Spleen (tissue), 7 donors: ENCODE measurements at regions not wholly inside any gene's neighbourhood (a gene's known extent, or its start where the extent isn't known, plus 50 kb on each side); places are given as distances from the start of the nearest gene placed in this dataset.

Experiments
- POLR2A ChIP-seq, 3 donors: fragments of 450-650 bp; IDR thresholded peaks; one replicate each; pipeline ENCODE4 v1.5.1; 2017; ENCODE audit warnings: antibody characterized with exemption in 3 of 3, mild to moderate bottlenecking in 1 of 3
- TF ChIP-seq, protein P1 (sequence below), 11 experiments: fragments of 200-600 bp in 7 of 11; fragments of 450-650 bp in 4 of 11; sonication (generic) in 4 of 11; IDR thresholded peaks in 8 of 11; conservative IDR thresholded peaks in 3 of 11; 1 replicate in 7 of 11; 2 replicates in 4 of 11; pipeline versions ENCODE4 v1.4.0 to v1.8.0; 2016 to 2021; ENCODE audit warnings: antibody characterized with exemption in 11 of 11, inconsistent platforms in 4 of 11, mild to moderate bottlenecking in 1 of 11
- donor health status: DM: no; HTN: no; CAD: no; lungs with moderate emphysema.
- donor health status: DM: no; HTN: no; CAD: no.
- donor health status: DM: no; HTN: no; CAD: no.

DNA sequence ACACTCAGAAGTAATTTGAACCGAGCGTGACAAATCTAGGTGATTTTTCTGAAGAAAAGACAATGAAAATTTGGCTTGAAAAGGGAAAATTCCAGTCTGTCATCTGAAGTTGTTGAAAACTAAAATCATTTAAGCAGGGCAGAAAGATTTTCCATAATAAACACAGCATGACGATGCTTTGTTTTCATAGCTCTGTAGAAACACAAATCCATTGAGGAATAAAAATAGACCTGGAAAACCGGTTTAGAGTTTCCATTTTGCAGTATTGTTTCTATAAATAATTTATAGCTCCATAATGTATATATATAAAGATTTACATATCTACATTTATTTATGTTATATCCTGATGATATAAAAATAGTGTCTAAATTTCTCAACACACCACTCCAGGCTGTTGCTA is 1918.5 kb upstream of the FLRT2 start:
- TF ChIP-seq, protein P1, sequence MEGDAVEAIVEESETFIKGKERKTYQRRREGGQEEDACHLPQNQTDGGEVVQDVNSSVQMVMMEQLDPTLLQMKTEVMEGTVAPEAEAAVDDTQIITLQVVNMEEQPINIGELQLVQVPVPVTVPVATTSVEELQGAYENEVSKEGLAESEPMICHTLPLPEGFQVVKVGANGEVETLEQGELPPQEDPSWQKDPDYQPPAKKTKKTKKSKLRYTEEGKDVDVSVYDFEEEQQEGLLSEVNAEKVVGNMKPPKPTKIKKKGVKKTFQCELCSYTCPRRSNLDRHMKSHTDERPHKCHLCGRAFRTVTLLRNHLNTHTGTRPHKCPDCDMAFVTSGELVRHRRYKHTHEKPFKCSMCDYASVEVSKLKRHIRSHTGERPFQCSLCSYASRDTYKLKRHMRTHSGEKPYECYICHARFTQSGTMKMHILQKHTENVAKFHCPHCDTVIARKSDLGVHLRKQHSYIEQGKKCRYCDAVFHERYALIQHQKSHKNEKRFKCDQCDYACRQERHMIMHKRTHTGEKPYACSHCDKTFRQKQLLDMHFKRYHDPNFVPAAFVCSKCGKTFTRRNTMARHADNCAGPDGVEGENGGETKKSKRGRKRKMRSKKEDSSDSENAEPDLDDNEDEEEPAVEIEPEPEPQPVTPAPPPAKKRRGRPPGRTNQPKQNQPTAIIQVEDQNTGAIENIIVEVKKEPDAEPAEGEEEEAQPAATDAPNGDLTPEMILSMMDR (IDR thresholded peaks at IDR 0.05 in 8 of 11, conservative IDR thresholded peaks at IDR 0.05 in 3 of 11): no peak
- no peak for TF ChIP-seq POLR2A (IDR thresholded peaks at IDR 0.05)
